ENCODE measurements at regions not wholly inside any gene's neighbourhood (a gene's known extent, or its start where the extent isn't known, plus 50 kb on each side); places are given as distances from the start of the nearest gene placed in this dataset.

- H3K4me3 ChIP-seq (ENCODE audit: insufficient read depth in 1 of 2, low read depth in 1 of 2, low read length in 2 of 2) = no peak overlapping the region
- H3K4me1 ChIP-seq (ENCODE audit: control insufficient read depth, insufficient read depth, low read depth, low read length) = no peaks in the 10 kb centered on the region
- H3K27me3 ChIP-seq (ENCODE audit: control insufficient read depth in 1 of 2, insufficient read depth in 1 of 2, low read length in 2 of 2) = peaks cover 11 to 14% of the 10 kb centered on the region in 2 experiments
- no peak overlapping the region for H3K9ac ChIP-seq (ENCODE audit: low read length)
- no peak overlapping the region for H3K14ac ChIP-seq (ENCODE audit: low read length in 2 of 2)
- H3K79me1 ChIP-seq (replicated peaks; ENCODE audit: low read length, poor library complexity, severe bottlenecking) = no peaks in the 10 kb centered on the region
- no peak overlapping the region for H2AK5ac ChIP-seq (ENCODE audit: low read length, severe bottlenecking)
- WGBS = 98% methylated on average over 2 of the region's 2 CpGs
- H4K8ac ChIP-seq (ENCODE audit: low read length) = no peak overlapping the region
- H2BK12ac ChIP-seq (ENCODE audit: low read length in 2 of 2) = no peak overlapping the region
- no peak for DNase-seq
- H2BK5ac ChIP-seq (ENCODE audit: low read depth, low read length, poor library complexity, severe bottlenecking) = no peak overlapping the region
- H2BK15ac ChIP-seq (ENCODE audit: low read depth, poor library complexity, severe bottlenecking) = no peak overlapping the region
- no peak overlapping the region for H3K27ac ChIP-seq (ENCODE audit: low read length, poor library complexity, severe bottlenecking)
- no peak overlapping the region for H3K4me2 ChIP-seq (ENCODE audit: low read length, poor library complexity, severe bottlenecking)
- no peak overlapping the region for H3K4ac ChIP-seq (ENCODE audit: low read depth in 1 of 2, low read length in 2 of 2)
- no peaks in the 10 kb centered on the region for H3K9me3 ChIP-seq (ENCODE audit: control insufficient read depth, low read length)
- no peak overlapping the region for H2AFZ ChIP-seq (ENCODE audit: low read depth, low read length)
- no peak overlapping the region for H2BK120ac ChIP-seq (ENCODE audit: low read depth, low read length)
- no peaks in the 10 kb centered on the region for H3K36me3 ChIP-seq (ENCODE audit: control insufficient read depth in 1 of 2, insufficient read depth in 2 of 2, low read depth in 1 of 2, low read length in 2 of 2)
- H3K23ac ChIP-seq (ENCODE audit: low read length in 2 of 2) = no peak overlapping the region
- H3K18ac ChIP-seq (ENCODE audit: low read depth in 1 of 2, low read length in 2 of 2) = no peak overlapping the region
- H4K91ac ChIP-seq (ENCODE audit: low read length) = no peak overlapping the region
These were observed 80.8 kb upstream of the HEPHL1 start for GRCh38 chr11:93940395-93940794.

GRCh38 chr11:93942176-93942575 lies 79.0 kb upstream of the HEPHL1 start:
- Histone ChIP-seq H3K36me3 (ENCODE audit: control insufficient read depth in 1 of 2, insufficient read depth in 2 of 2, low read depth in 1 of 2, low read length in 2 of 2) (no peaks in the 10 kb centered on the region), H4K91ac (ENCODE audit: low read length) (no peak overlapping the region), H3K4me3 (ENCODE audit: insufficient read depth in 1 of 2, low read depth in 1 of 2, low read length in 2 of 2) (no peak overlapping the region), H2BK15ac (ENCODE audit: low read depth, poor library complexity, severe bottlenecking) (no peak overlapping the region), H3K27me3 (ENCODE audit: control insufficient read depth in 1 of 2, insufficient read depth in 1 of 2, low read length in 2 of 2) (peaks cover 7% of the 10 kb centered on the region in 2 experiments), H2AK5ac (ENCODE audit: low read length, severe bottlenecking) (no peak overlapping the region), H2BK5ac (ENCODE audit: low read depth, low read length, poor library complexity, severe bottlenecking) (no peak overlapping the region), H3K9me3 (ENCODE audit: control insufficient read depth, low read length) (no peaks in the 10 kb centered on the region), H3K14ac (ENCODE audit: low read length in 2 of 2) (no peak overlapping the region), H2BK12ac (ENCODE audit: low read length in 2 of 2) (no peak overlapping the region), H4K8ac (ENCODE audit: low read length) (no peak overlapping the region), H3K18ac (ENCODE audit: low read depth in 1 of 2, low read length in 2 of 2) (no peak overlapping the region), H3K4me2 (ENCODE audit: low read length, poor library complexity, severe bottlenecking) (no peak overlapping the region), H3K27ac (ENCODE audit: low read length, poor library complexity, severe bottlenecking) (no peak overlapping the region), H3K4ac (ENCODE audit: low read depth in 1 of 2, low read length in 2 of 2) (no peak overlapping the region), H3K79me1 (replicated peaks; ENCODE audit: low read length, poor library complexity, severe bottlenecking) (no peaks in the 10 kb centered on the region), H2AFZ (ENCODE audit: low read depth, low read length) (no peak overlapping the region), H3K23ac (ENCODE audit: low read length in 2 of 2) (no peak overlapping the region), H3K4me1 (ENCODE audit: control insufficient read depth, insufficient read depth, low read depth, low read length) (no peaks in the 10 kb centered on the region), H2BK120ac (ENCODE audit: low read depth, low read length) (no peak overlapping the region), H3K9ac (ENCODE audit: low read length) (no peak overlapping the region)
- no CpG with 5 or more reads among the region's 2 CpGs for WGBS
- DNase-seq = no peak

- Histone ChIP-seq H3K23ac (ENCODE audit: low read length in 2 of 2) (no peak overlapping the region), H3K4me3 (ENCODE audit: insufficient read depth in 1 of 2, low read depth in 1 of 2, low read length in 2 of 2) (no peak overlapping the region), H4K91ac (ENCODE audit: low read length) (no peak overlapping the region), H3K4ac (ENCODE audit: low read depth in 1 of 2, low read length in 2 of 2) (no peak overlapping the region), H2BK5ac (ENCODE audit: low read depth, low read length, poor library complexity, severe bottlenecking) (no peak overlapping the region), H3K27ac (ENCODE audit: low read length, poor library complexity, severe bottlenecking) (no peak overlapping the region), H3K9me3 (ENCODE audit: control insufficient read depth, low read length) (no peaks in the 10 kb centered on the region), H3K79me1 (replicated peaks; ENCODE audit: low read length, poor library complexity, severe bottlenecking) (no peaks in the 10 kb centered on the region), H4K8ac (ENCODE audit: low read length) (no peak overlapping the region), H3K27me3 (ENCODE audit: control insufficient read depth in 1 of 2, insufficient read depth in 1 of 2, low read length in 2 of 2) (peaks cover 0 to 18% of the 10 kb centered on the region in 2 experiments), H2BK15ac (ENCODE audit: low read depth, poor library complexity, severe bottlenecking) (no peak overlapping the region), H3K4me2 (ENCODE audit: low read length, poor library complexity, severe bottlenecking) (no peak overlapping the region), H3K14ac (ENCODE audit: low read length in 2 of 2) (no peak overlapping the region), H2AFZ (ENCODE audit: low read depth, low read length) (no peak overlapping the region), H3K36me3 (ENCODE audit: control insufficient read depth in 1 of 2, insufficient read depth in 2 of 2, low read depth in 1 of 2, low read length in 2 of 2) (no peaks in the 10 kb centered on the region), H3K18ac (ENCODE audit: low read depth in 1 of 2, low read length in 2 of 2) (no peak overlapping the region), H2BK120ac (ENCODE audit: low read depth, low read length) (no peak overlapping the region), H3K9ac (ENCODE audit: low read length) (peak overlapping the region; percentile 5), H2AK5ac (ENCODE audit: low read length, severe bottlenecking) (no peak overlapping the region), H2BK12ac (ENCODE audit: low read length in 2 of 2) (no peak overlapping the region), H3K4me1 (ENCODE audit: control insufficient read depth, insufficient read depth, low read depth, low read length) (no peaks in the 10 kb centered on the region)
- DNase-seq = no peak
- WGBS = no CpG with 5 or more reads among the region's 2 CpGs
These were observed 75.6 kb upstream of the HEPHL1 start for GRCh38 chr11:93945596-93945995.

- Histone ChIP-seq H3K27me3 (ENCODE audit: control insufficient read depth in 1 of 2, insufficient read depth in 1 of 2, low read length in 2 of 2) (peaks cover 8 to 74% of the 10 kb centered on the region in 2 experiments), H2BK5ac (ENCODE audit: low read depth, low read length, poor library complexity, severe bottlenecking) (no peak overlapping the region), H3K36me3 (ENCODE audit: control insufficient read depth in 1 of 2, insufficient read depth in 2 of 2, low read depth in 1 of 2, low read length in 2 of 2) (no peaks in the 10 kb centered on the region), H2BK15ac (ENCODE audit: low read depth, poor library complexity, severe bottlenecking) (no peak overlapping the region), H2BK12ac (ENCODE audit: low read length in 2 of 2) (no peak overlapping the region), H3K79me1 (replicated peaks; ENCODE audit: low read length, poor library complexity, severe bottlenecking) (no peaks in the 10 kb centered on the region), H3K4me2 (ENCODE audit: low read length, poor library complexity, severe bottlenecking) (no peak overlapping the region), H3K9ac (ENCODE audit: low read length) (no peak overlapping the region), H3K27ac (ENCODE audit: low read length, poor library complexity, severe bottlenecking) (no peak overlapping the region), H3K23ac (ENCODE audit: low read length in 2 of 2) (no peak overlapping the region), H2BK120ac (ENCODE audit: low read depth, low read length) (no peak overlapping the region), H3K9me3 (ENCODE audit: control insufficient read depth, low read length) (peaks cover 14% of the 10 kb centered on the region), H3K14ac (ENCODE audit: low read length in 2 of 2) (no peak overlapping the region), H2AFZ (ENCODE audit: low read depth, low read length) (no peak overlapping the region), H2AK5ac (ENCODE audit: low read length, severe bottlenecking) (no peak overlapping the region), H4K8ac (ENCODE audit: low read length) (no peak overlapping the region), H3K4me1 (ENCODE audit: control insufficient read depth, insufficient read depth, low read depth, low read length) (no peaks in the 10 kb centered on the region), H4K91ac (ENCODE audit: low read length) (no peak overlapping the region), H3K18ac (ENCODE audit: low read depth in 1 of 2, low read length in 2 of 2) (no peak overlapping the region), H3K4me3 (ENCODE audit: insufficient read depth in 1 of 2, low read depth in 1 of 2, low read length in 2 of 2) (no peak overlapping the region), H3K4ac (ENCODE audit: low read depth in 1 of 2, low read length in 2 of 2) (no peak overlapping the region)
- no peak for DNase-seq
- 76% methylated on average over 5 of the region's 6 CpGs for WGBS
These were observed 68.9 kb upstream of the HEPHL1 start for GRCh38 chr11:93952082-93952780.
